ENCODE measurements at regions not wholly inside any gene's neighbourhood (a gene's known extent, or its start where the extent isn't known, plus 50 kb on each side); places are given as distances from the start of the nearest gene placed in this dataset.

DNA sequence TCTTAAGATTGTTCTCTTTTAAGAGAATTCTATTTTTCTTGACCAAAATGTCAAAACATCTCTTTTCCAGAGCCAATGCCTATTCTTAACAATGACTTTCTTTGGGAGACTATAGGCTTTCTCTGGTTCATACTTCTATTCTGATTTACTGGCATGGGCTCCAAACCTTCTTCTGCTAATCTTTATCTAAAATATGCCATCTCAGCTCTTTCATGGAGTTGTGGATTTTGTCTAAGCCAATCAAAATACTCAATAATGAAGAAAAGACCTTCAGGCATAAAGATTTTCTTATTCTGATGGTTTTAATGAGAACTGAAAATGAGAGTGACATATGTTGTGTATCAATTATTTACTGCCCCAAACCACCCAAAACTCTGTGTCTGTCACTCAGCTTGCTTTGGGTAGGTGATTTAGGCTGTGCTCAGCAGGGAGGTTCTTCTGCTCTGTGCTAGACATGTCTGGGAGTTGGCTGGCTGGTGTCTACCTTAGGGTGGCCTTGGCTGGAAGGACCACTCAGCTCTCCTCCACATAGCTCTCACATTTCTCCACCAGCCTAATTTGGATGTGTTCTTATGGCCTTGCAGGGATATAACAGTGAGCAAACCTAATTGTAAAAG lies 270.8 kb downstream of the PRDM2 start:
- H3K9me3 Mint-ChIP-seq = peaks cover 30% of the 10 kb centered on the region
- H3K27ac Mint-ChIP-seq = no peak overlapping the region
- H3K36me3 Mint-ChIP-seq = peaks cover 7% of the 10 kb centered on the region
- no peak overlapping the region for H3K4me3 Mint-ChIP-seq
- ChIA-PET CTCF (no interaction called here), POLR2A (no interaction called here)
- no peaks in the 10 kb centered on the region for H3K4me1 Mint-ChIP-seq
- ATAC-seq = no peak
- no peak for DNase-seq (ENCODE audit: low spot score)
- no peak for TF ChIP-seq EMX1 (CRISPR knock-in tag; IDR thresholded peaks at IDR 0.05)
- no peak for TF ChIP-seq NR1H2 (CRISPR knock-in tag; IDR thresholded peaks at IDR 0.05)
- TF ChIP-seq ETV6 (CRISPR knock-in tag; IDR thresholded peaks at IDR 0.05) = no peak
- TF ChIP-seq TP53 (CRISPR knock-in tag; IDR thresholded peaks at IDR 0.05) = no peak
- TF ChIP-seq, protein P1, sequence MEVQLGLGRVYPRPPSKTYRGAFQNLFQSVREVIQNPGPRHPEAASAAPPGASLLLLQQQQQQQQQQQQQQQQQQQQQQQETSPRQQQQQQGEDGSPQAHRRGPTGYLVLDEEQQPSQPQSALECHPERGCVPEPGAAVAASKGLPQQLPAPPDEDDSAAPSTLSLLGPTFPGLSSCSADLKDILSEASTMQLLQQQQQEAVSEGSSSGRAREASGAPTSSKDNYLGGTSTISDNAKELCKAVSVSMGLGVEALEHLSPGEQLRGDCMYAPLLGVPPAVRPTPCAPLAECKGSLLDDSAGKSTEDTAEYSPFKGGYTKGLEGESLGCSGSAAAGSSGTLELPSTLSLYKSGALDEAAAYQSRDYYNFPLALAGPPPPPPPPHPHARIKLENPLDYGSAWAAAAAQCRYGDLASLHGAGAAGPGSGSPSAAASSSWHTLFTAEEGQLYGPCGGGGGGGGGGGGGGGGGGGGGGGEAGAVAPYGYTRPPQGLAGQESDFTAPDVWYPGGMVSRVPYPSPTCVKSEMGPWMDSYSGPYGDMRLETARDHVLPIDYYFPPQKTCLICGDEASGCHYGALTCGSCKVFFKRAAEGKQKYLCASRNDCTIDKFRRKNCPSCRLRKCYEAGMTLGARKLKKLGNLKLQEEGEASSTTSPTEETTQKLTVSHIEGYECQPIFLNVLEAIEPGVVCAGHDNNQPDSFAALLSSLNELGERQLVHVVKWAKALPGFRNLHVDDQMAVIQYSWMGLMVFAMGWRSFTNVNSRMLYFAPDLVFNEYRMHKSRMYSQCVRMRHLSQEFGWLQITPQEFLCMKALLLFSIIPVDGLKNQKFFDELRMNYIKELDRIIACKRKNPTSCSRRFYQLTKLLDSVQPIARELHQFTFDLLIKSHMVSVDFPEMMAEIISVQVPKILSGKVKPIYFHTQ (CRISPR knock-in tag; IDR thresholded peaks at IDR 0.05) = no peak
- no peak for TF ChIP-seq MXD4 (CRISPR knock-in tag; IDR thresholded peaks at IDR 0.05; ENCODE audit: borderline replicate concordance)
- TF ChIP-seq, protein P2, sequence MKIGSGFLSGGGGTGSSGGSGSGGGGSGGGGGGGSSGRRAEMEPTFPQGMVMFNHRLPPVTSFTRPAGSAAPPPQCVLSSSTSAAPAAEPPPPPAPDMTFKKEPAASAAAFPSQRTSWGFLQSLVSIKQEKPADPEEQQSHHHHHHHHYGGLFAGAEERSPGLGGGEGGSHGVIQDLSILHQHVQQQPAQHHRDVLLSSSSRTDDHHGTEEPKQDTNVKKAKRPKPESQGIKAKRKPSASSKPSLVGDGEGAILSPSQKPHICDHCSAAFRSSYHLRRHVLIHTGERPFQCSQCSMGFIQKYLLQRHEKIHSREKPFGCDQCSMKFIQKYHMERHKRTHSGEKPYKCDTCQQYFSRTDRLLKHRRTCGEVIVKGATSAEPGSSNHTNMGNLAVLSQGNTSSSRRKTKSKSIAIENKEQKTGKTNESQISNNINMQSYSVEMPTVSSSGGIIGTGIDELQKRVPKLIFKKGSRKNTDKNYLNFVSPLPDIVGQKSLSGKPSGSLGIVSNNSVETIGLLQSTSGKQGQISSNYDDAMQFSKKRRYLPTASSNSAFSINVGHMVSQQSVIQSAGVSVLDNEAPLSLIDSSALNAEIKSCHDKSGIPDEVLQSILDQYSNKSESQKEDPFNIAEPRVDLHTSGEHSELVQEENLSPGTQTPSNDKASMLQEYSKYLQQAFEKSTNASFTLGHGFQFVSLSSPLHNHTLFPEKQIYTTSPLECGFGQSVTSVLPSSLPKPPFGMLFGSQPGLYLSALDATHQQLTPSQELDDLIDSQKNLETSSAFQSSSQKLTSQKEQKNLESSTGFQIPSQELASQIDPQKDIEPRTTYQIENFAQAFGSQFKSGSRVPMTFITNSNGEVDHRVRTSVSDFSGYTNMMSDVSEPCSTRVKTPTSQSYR (CRISPR knock-in tag; IDR thresholded peaks at IDR 0.05) = no peak
- no peak for TF ChIP-seq ZNF423 (CRISPR knock-in tag; IDR thresholded peaks at IDR 0.05)
- no peak for TF ChIP-seq ZNF263 (CRISPR knock-in tag; IDR thresholded peaks at IDR 0.05; ENCODE audit: low read depth)
- no peak for TF ChIP-seq TCF7 (CRISPR knock-in tag; IDR thresholded peaks at IDR 0.05; ENCODE audit: low read depth)
- no peak for TF ChIP-seq OVOL2 (CRISPR knock-in tag; IDR thresholded peaks at IDR 0.05; ENCODE audit: borderline replicate concordance)
- TF ChIP-seq ZBTB21 (CRISPR knock-in tag; IDR thresholded peaks at IDR 0.05; ENCODE audit: borderline replicate concordance) = no peak
- TF ChIP-seq, protein P3, sequence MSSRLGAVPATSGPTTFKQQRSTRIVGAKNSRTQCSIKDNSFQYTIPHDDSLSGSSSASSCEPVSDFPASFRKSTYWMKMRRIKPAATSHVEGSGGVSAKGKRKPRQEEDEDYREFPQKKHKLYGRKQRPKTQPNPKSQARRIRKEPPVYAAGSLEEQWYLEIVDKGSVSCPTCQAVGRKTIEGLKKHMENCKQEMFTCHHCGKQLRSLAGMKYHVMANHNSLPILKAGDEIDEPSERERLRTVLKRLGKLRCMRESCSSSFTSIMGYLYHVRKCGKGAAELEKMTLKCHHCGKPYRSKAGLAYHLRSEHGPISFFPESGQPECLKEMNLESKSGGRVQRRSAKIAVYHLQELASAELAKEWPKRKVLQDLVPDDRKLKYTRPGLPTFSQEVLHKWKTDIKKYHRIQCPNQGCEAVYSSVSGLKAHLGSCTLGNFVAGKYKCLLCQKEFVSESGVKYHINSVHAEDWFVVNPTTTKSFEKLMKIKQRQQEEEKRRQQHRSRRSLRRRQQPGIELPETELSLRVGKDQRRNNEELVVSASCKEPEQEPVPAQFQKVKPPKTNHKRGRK (CRISPR knock-in tag; IDR thresholded peaks at IDR 0.05; ENCODE audit: borderline replicate concordance) = no peak
- no peak for TF ChIP-seq CBFB (CRISPR knock-in tag; IDR thresholded peaks at IDR 0.05; ENCODE audit: low read depth)
- TF ChIP-seq ZNF138 (CRISPR knock-in tag; conservative IDR thresholded peaks at IDR 0.05) = no peak
- no peak for TF ChIP-seq CREB1 (CRISPR knock-in tag; IDR thresholded peaks at IDR 0.05)
- TF ChIP-seq ZNF317 (CRISPR knock-in tag; IDR thresholded peaks at IDR 0.05; ENCODE audit: borderline replicate concordance, low read depth) = no peak
- TF ChIP-seq, protein P4, sequence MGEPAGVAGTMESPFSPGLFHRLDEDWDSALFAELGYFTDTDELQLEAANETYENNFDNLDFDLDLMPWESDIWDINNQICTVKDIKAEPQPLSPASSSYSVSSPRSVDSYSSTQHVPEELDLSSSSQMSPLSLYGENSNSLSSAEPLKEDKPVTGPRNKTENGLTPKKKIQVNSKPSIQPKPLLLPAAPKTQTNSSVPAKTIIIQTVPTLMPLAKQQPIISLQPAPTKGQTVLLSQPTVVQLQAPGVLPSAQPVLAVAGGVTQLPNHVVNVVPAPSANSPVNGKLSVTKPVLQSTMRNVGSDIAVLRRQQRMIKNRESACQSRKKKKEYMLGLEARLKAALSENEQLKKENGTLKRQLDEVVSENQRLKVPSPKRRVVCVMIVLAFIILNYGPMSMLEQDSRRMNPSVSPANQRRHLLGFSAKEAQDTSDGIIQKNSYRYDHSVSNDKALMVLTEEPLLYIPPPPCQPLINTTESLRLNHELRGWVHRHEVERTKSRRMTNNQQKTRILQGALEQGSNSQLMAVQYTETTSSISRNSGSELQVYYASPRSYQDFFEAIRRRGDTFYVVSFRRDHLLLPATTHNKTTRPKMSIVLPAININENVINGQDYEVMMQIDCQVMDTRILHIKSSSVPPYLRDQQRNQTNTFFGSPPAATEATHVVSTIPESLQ (CRISPR knock-in tag; IDR thresholded peaks at IDR 0.05) = no peak
- TF ChIP-seq KAT7 (CRISPR knock-in tag; IDR thresholded peaks at IDR 0.05; ENCODE audit: borderline replicate concordance) = no peak
- peaks cover 49% of the 10 kb centered on the region for H3K27me3 Mint-ChIP-seq (ENCODE audit: low read depth)
